ENCODE measurements at regions not wholly inside any gene's neighbourhood (a gene's known extent, or its start where the extent isn't known, plus 50 kb on each side); places are given as distances from the start of the nearest gene placed in this dataset.

DNA sequence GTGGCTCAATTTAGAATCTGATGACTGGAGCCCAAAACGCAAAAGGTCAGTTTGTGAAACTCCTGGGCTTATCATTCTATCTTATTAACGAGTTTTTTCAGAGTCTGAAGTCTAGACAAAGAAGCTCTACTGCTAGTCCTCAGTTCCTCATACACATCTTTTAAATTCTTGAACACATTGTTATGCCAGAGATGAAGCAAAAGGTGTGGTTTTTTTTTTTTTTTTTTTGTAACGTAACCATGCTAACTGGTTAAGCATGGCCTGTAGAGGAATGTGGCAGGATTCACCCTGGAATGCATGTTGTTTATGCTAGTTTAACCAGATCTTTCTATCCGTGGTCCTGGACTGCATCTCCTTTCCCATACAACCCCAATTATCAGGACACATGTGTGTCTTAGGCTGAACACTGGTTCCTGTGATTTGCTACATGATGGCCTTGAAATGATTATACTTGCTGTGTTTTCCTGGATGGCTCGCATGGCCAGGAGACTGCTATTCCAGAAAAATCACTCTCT lies 79.3 kb upstream of the MDFIC start:
- DNase-seq (ENCODE audit: extremely low spot score), result no peak
- POLR2A ChIA-PET, result no interaction called here
- CTCF ChIA-PET, result no interaction called here
- TF ChIP-seq, protein P1, sequence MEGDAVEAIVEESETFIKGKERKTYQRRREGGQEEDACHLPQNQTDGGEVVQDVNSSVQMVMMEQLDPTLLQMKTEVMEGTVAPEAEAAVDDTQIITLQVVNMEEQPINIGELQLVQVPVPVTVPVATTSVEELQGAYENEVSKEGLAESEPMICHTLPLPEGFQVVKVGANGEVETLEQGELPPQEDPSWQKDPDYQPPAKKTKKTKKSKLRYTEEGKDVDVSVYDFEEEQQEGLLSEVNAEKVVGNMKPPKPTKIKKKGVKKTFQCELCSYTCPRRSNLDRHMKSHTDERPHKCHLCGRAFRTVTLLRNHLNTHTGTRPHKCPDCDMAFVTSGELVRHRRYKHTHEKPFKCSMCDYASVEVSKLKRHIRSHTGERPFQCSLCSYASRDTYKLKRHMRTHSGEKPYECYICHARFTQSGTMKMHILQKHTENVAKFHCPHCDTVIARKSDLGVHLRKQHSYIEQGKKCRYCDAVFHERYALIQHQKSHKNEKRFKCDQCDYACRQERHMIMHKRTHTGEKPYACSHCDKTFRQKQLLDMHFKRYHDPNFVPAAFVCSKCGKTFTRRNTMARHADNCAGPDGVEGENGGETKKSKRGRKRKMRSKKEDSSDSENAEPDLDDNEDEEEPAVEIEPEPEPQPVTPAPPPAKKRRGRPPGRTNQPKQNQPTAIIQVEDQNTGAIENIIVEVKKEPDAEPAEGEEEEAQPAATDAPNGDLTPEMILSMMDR (IDR thresholded peaks at IDR 0.05; ENCODE audit: control extremely low read depth, extremely low read depth, low read depth, missing control alignments), result no peak

DNA sequence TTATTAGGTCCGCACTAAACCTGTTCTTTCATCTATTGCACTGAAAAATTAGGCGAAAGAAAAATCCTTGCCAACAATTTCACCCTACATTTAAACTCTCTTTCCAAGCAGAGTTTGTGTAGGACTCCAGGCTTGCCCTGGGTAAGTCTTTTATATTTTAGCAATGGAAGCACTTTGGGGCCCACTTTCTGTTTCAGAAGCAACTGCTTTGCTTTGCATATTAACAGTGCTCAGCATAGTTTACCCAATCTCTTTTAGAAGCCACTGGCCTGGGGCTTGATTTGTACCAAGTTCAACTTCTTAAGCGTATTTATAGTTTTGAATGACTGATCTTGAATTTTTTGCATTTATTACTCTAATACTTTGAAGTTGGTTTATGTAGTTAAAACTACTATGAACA lies 78.8 kb upstream of the MDFIC start:
- CTCF ChIA-PET, result no interaction called here

DNA sequence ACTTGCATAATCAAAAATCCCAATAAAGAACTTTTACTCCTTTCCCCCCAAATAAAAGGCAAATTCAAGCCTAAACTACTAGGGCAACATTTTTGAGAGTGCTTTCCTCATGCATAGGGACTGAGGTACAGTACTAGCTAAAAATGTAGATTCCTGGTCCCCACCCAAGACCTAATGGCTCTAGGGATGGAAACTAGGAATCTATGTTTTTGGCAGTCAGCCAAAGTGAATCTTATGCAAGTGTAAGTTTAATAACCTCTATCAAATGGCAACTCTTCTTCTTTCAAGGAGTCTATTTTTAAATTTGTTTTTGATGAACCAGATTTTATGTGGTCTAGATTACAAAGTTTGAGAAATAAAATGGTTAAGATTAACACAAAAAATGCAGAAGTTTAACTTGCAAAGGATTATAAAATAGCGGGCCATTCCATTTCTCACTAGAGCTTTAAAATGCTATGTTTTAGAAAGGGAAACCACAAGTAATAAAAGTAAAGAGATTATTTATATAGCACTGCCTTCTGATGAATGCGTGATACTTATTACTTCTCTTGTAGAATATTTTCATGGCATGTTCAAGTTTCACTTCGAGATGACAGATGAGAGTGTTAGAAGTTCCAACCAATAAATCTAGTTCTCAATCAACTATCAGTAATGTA lies 70.4 kb upstream of the MDFIC start:
- TF ChIP-seq, protein P1 (IDR thresholded peaks at IDR 0.05; ENCODE audit: control extremely low read depth, extremely low read depth, low read depth, missing control alignments), result no peak
- POLR2A ChIA-PET, result no interaction called here
- CTCF ChIA-PET, result interaction anchor here (1.2 to 1.5 kb wide), 2 partner anchors 14 to 21 kb away, joined by 3 to 6 read pairs; no protein-coding TSS in a partner anchor
- no peak for DNase-seq (ENCODE audit: extremely low spot score)

More for the DNA sequence above, 78.8 kb upstream of the MDFIC start:
- DNase-seq (ENCODE audit: extremely low spot score), result no peak
- POLR2A ChIA-PET, result no interaction called here
- TF ChIP-seq, protein P1 (IDR thresholded peaks at IDR 0.05; ENCODE audit: control extremely low read depth, extremely low read depth, low read depth, missing control alignments), result no peak

DNA sequence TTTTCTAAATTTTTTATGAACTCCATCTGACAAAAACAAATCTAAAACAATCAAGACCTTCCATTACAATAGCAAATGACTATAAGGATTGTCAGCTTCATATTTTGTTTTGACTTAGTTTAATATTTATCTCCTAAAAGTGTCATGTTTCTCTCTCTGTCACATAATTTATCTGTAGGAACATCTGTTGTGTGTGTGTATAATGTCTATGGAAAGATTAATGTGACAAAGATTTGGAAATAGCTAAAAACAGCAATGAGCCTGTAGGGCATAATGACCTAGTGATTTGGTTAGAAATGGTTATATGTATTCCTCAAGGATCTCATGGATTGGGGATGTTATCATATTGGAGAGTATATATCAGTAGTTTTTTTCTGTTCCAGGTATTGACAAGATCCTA lies 69.6 kb upstream of the MDFIC start:
- POLR2A ChIA-PET, result no interaction called here
- TF ChIP-seq, protein P1 (IDR thresholded peaks at IDR 0.05; ENCODE audit: control extremely low read depth, extremely low read depth, low read depth, missing control alignments), result no peak
- CTCF ChIA-PET, result no interaction called here
- no peak for DNase-seq (ENCODE audit: extremely low spot score)

DNA sequence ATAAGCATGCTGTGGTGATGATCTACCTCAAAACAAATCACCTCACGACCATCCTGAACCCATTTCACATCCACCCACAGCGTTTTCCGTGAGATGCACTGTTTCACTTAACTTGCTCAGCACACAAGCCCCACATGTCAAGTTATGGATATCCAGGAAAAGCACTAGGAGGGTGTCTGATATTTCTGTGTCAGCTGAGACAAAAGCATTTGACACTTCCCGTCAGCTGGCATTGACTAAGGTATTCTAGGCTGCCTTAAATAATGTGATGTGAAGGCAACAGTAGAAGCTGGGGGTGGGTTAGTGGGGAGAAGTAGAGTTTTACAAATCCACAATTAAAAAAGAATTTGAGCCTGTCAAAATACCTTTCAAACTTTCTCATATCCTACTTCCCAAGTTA lies 68.7 kb upstream of the MDFIC start:
- TF ChIP-seq, protein P1 (IDR thresholded peaks at IDR 0.05; ENCODE audit: control extremely low read depth, extremely low read depth, low read depth, missing control alignments), result no peak
- ChIA-PET CTCF (interaction anchor here (1.5 to 1.6 kb wide), 2 partner anchors 11 to 12 kb away, joined by 4 to 14 read pairs; no protein-coding TSS in a partner anchor), POLR2A (no interaction called here)
- DNase-seq (ENCODE audit: extremely low spot score), result no peak

DNA sequence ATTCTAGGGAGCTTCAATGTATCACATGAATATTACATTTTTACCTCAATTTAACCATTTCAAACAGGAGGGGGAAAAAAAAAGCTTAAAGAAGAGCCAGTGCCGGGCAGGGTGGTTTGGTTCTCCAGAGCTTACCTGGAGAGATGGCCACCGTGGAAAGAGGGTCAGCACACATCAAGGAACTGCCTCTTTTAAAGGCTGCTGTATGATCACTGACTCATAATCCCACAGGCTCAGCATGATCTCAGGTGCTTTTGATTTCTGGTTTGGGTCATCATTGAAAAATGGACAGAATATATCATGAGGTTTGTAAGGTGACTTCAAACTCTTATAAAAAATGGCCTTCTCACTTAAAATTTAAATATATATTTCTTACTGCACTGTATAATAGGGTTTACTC lies 67.5 kb upstream of the MDFIC start:
- CTCF ChIA-PET, result interaction anchor here (0.7 to 1.6 kb wide), 3 partner anchors 10 to 830 kb away, joined by 3 to 14 read pairs (median 4); no protein-coding TSS in a partner anchor

More for the DNA sequence above, 67.5 kb upstream of the MDFIC start:
- no peak for DNase-seq (ENCODE audit: extremely low spot score)
- TF ChIP-seq, protein P1 (IDR thresholded peaks at IDR 0.05; ENCODE audit: control extremely low read depth, extremely low read depth, low read depth, missing control alignments), result no peak
- POLR2A ChIA-PET, result no interaction called here
